ENCODE measurements at regions not wholly inside any gene's neighbourhood (a gene's known extent, or its start where the extent isn't known, plus 50 kb on each side); places are given as distances from the start of the nearest gene placed in this dataset.

DNA sequence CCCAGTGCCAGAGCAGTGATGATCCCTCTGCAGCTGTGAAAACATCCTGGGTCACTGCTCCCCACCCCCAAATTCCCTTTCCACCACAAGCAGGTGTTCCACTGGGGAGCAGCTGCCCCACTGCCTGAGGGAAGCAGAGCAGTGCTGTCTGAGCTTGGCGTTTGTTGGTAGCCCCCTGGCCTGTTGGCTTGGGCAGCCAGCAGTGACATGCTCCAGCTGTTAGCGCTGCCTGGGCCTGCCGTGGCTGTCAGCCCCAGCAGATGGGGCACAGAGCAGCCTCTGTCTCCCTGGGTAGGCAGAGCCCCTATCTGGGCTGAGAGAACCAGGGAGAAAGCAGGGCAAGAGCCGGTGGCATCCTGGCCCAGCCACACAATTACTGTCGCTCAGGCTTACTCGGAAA, 247.7 kb downstream of the GLI2 start:
- WGBS, 2 donors, result 58 to 81% methylated on average over 3 to 6 of the region's 6 CpGs
- H3K27ac ChIP-seq, result no peak overlapping the region
- H3K4me1 ChIP-seq, result no peaks in the 10 kb centered on the region
- ATAC-seq (ENCODE audit: low FRiP score in 2 of 2), result no peak
- H3K4me3 ChIP-seq, result no peak overlapping the region
- DNase-seq, result no peak
- H3K27me3 ChIP-seq, result no peaks in the 10 kb centered on the region
- H3K36me3 ChIP-seq, result peaks cover 0 to 3% (median 0%) of the 10 kb centered on the region in 4 donors
- no peaks in the 10 kb centered on the region for H3K9me3 ChIP-seq
- TF ChIP-seq, protein P1, sequence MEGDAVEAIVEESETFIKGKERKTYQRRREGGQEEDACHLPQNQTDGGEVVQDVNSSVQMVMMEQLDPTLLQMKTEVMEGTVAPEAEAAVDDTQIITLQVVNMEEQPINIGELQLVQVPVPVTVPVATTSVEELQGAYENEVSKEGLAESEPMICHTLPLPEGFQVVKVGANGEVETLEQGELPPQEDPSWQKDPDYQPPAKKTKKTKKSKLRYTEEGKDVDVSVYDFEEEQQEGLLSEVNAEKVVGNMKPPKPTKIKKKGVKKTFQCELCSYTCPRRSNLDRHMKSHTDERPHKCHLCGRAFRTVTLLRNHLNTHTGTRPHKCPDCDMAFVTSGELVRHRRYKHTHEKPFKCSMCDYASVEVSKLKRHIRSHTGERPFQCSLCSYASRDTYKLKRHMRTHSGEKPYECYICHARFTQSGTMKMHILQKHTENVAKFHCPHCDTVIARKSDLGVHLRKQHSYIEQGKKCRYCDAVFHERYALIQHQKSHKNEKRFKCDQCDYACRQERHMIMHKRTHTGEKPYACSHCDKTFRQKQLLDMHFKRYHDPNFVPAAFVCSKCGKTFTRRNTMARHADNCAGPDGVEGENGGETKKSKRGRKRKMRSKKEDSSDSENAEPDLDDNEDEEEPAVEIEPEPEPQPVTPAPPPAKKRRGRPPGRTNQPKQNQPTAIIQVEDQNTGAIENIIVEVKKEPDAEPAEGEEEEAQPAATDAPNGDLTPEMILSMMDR (IDR thresholded peaks at IDR 0.05), result no peak
- no peak for TF ChIP-seq POLR2AphosphoS5 (IDR thresholded peaks at IDR 0.05)
- TF ChIP-seq POLR2A (IDR thresholded peaks at IDR 0.05), result no peak
- TF ChIP-seq EP300 (IDR thresholded peaks at IDR 0.05), result no peak

DNA sequence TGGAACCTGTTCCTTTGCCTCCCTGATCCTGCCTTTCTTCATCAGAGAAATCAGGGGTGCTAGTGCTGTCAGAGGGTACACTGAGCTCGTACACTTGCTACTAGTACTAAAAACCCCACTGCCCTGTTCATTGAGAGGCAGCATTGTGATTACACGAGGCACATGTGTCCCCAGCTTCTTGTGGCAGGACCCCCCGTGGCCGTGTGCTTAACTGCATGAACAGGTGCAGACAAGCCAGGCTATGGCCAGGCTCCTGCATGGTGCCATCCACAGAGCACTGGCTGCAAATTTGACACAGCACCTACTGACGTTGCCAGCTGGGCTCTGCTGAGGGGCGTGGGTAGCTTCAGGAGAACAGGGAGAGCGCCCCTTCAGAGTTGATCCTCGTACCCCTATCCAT, 248.4 kb downstream of the GLI2 start:
- ATAC-seq (ENCODE audit: low FRiP score in 2 of 2) (no peak), DNase-seq (no peak)
- Histone ChIP-seq H3K27ac (no peak overlapping the region), H3K4me1 (no peaks in the 10 kb centered on the region), H3K9me3 (no peaks in the 10 kb centered on the region), H3K27me3 (no peaks in the 10 kb centered on the region), H3K4me3 (no peak overlapping the region), H3K36me3 (peaks cover 0 to 3% (median 0%) of the 10 kb centered on the region in 4 donors)
- WGBS, 2 donors, result 86% methylated on average over 8 of the region's 8 CpGs; no CpG with 5 or more reads in 1 of the 2 donors
- TF ChIP-seq, protein P1 (IDR thresholded peaks at IDR 0.05), result no peak
- TF ChIP-seq EP300 (IDR thresholded peaks at IDR 0.05), result no peak
- no peak for TF ChIP-seq POLR2A (IDR thresholded peaks at IDR 0.05)
- TF ChIP-seq POLR2AphosphoS5 (IDR thresholded peaks at IDR 0.05), result no peak

DNA sequence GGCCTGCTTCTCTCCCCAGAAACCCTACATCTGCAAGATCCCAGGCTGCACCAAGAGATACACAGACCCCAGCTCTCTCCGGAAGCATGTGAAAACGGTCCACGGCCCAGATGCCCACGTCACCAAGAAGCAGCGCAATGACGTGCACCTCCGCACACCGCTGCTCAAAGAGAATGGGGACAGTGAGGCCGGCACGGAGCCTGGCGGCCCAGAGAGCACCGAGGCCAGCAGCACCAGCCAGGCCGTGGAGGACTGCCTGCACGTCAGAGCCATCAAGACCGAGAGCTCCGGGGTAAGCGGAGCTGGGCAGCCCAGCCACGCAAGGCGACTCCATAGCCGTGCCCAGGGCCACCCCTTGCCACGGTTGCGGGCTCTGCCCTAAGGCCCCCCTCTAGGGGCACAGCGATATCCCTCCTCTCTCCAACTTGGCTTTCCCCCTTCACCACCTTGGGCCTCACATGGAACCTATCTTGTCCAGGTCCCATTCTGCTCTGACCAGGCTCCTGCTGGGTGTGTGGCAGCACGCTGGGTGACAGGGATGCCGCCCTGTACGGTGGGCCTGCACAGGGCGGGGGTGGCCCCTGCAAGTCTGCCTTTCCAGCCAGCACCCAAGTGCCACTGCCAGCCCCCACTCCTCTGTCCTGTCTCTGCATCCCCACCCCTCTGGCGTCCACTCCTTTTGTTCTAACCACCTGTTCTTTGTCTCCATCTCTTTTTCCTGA, 248.9 kb downstream of the GLI2 start:
- Histone ChIP-seq H3K27me3 (no peaks in the 10 kb centered on the region), H3K36me3 (peaks cover 0 to 3% (median 0%) of the 10 kb centered on the region in 4 donors), H3K9me3 (no peaks in the 10 kb centered on the region), H3K4me1 (no peaks in the 10 kb centered on the region), H3K27ac (no peak overlapping the region), H3K4me3 (no peak overlapping the region)
- DNase-seq (no peak), ATAC-seq (ENCODE audit: low FRiP score in 2 of 2) (no peak)
- 96% methylated on average over 6 to 22 of the region's 28 CpGs for WGBS, 2 donors
- TF ChIP-seq, protein P1 (IDR thresholded peaks at IDR 0.05), result no peak
- no peak for TF ChIP-seq POLR2AphosphoS5 (IDR thresholded peaks at IDR 0.05)
- no peak for TF ChIP-seq POLR2A (IDR thresholded peaks at IDR 0.05)
- TF ChIP-seq EP300 (IDR thresholded peaks at IDR 0.05), result no peak

DNA sequence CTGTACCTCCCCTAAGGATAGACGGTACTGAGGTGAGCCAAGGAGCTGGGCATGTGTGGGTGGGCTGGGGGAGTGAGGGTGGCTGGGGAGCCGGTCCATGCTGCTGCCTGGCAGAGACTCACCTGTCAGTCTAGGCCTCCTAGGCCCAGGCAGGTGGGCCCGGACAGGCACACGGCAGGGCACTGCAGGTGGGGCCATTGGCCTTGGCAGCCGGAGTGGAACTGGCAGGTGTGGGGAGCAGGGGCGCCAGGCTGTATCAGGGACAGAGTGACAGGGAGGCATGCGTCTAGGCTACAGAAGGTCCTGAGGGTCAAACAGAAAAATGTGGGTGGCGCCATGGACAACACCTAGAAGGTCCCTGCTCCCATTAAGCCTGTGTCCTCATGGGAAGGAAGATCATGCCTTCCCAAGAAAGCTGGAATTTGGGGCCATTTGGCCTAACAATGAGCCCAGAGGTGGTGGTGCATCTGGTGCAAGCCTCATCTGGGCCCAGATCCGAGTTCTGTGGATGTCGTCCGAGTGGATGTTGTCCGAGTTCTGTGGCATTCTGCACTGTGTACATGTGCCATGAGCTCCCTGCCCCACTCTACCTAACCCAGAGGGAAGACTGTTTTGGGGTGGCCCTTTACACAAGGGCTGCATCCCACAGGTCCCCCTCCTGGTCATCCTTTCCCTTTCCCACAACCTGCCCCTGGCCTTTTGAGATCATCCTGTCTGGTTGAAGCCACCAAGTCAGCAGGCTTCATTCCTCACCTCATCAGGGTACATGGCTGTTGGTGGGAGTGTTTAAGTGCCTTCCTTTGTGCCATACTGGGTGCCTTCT, 249.7 kb downstream of the GLI2 start:
- no peaks in the 10 kb centered on the region for H3K27me3 ChIP-seq
- no peak overlapping the region for H3K4me3 ChIP-seq
- H3K27ac ChIP-seq, result no peak overlapping the region
- no peak for DNase-seq
- 90 to 94% methylated on average over 9 to 12 of the region's 12 CpGs for WGBS, 2 donors
- H3K9me3 ChIP-seq, result no peaks in the 10 kb centered on the region
- no peaks in the 10 kb centered on the region for H3K4me1 ChIP-seq
- no peak for ATAC-seq (ENCODE audit: low FRiP score in 2 of 2)
- H3K36me3 ChIP-seq, result peaks cover 0 to 3% (median 0%) of the 10 kb centered on the region in 4 donors
- TF ChIP-seq POLR2A (IDR thresholded peaks at IDR 0.05) (no peak), EP300 (IDR thresholded peaks at IDR 0.05) (no peak), POLR2AphosphoS5 (IDR thresholded peaks at IDR 0.05) (no peak)
- TF ChIP-seq, protein P1 (IDR thresholded peaks at IDR 0.05), result no peak

All from upper lobe of left lung (tissue), 6 donors.